HL-60/S4 (cell line): ENCODE measurements at regions not wholly inside any gene's neighbourhood (a gene's known extent, or its start where the extent isn't known, plus 50 kb on each side); places are given as distances from the start of the nearest gene placed in this dataset.

ENCODE experiments used
- in situ Hi-C: fragments of 300-500 bp; cut with MboI; formaldehyde crosslinking; loops from 2 replicates; pipeline ENCODE4 v1.14.3; 2022; ENCODE audit warnings: low sequenced_read_pairs

- in situ Hi-C loops, result no loop called here
These were observed 507.5 kb upstream of the NR2F2 start for GRCh38 chr15:95822961-95823360.

GRCh38 chr15:95825208-95825607, 505.3 kb upstream of the NR2F2 start:
- in situ Hi-C loops, result no loop called here

- in situ Hi-C loops, result no loop called here
These were observed 504.7 kb upstream of the NR2F2 start for GRCh38 chr15:95825671-95826411.

GRCh38 chr15:95826412-95827195, 503.9 kb upstream of the NR2F2 start:
- in situ Hi-C loops, result no loop called here

GRCh38 chr15:95829062-95829461, 501.4 kb upstream of the NR2F2 start:
- in situ Hi-C loops, result no loop called here

- in situ Hi-C loops, result no loop called here
These were observed 500.2 kb upstream of the NR2F2 start for GRCh38 chr15:95830281-95830680.

GRCh38 chr15:95832668-95833067, 497.8 kb upstream of the NR2F2 start:
- in situ Hi-C loops, result no loop called here

- in situ Hi-C loops, result no loop called here
These were observed 496.3 kb upstream of the NR2F2 start for GRCh38 chr15:95834028-95834804.

GRCh38 chr15:95836536-95836935, 494.0 kb upstream of the NR2F2 start:
- in situ Hi-C loops, result no loop called here

- in situ Hi-C loops, result no loop called here
These were observed 493.0 kb upstream of the NR2F2 start for GRCh38 chr15:95837341-95838004.

- in situ Hi-C loops, result no loop called here
These were observed 491.1 kb upstream of the NR2F2 start for GRCh38 chr15:95839367-95839782.

- in situ Hi-C loops, result no loop called here
These were observed 490.5 kb upstream of the NR2F2 start for GRCh38 chr15:95840004-95840403.

GRCh38 chr15:95840855-95841254, 489.6 kb upstream of the NR2F2 start:
- in situ Hi-C loops, result no loop called here

GRCh38 chr15:95842576-95842975, 487.9 kb upstream of the NR2F2 start:
- in situ Hi-C loops, result no loop called here

- in situ Hi-C loops, result no loop called here
These were observed 487.1 kb upstream of the NR2F2 start for GRCh38 chr15:95843241-95843910.

- in situ Hi-C loops, result no loop called here
These were observed 484.5 kb upstream of the NR2F2 start for GRCh38 chr15:95845862-95846515.

- in situ Hi-C loops, result no loop called here
These were observed 482.4 kb upstream of the NR2F2 start for GRCh38 chr15:95848126-95848525.

- in situ Hi-C loops, result no loop called here
These were observed 479.7 kb upstream of the NR2F2 start for GRCh38 chr15:95850837-95851236.

- in situ Hi-C loops, result no loop called here
These were observed 477.1 kb upstream of the NR2F2 start for GRCh38 chr15:95853350-95853749.
